Sigmoid colon (tissue), 6 donors: ENCODE measurements at regions not wholly inside any gene's neighbourhood (a gene's known extent, or its start where the extent isn't known, plus 50 kb on each side); places are given as distances from the start of the nearest gene placed in this dataset.

Source experiments
- DNase-seq: peaks from one replicate; pipeline ENCODE4 v3.0.0-alpha.2; 2019
- H3K27ac ChIP-seq, 4 donors: fragments of 200-600 bp; sonication (generic); one replicate each; pipeline ENCODE4 v1.5.1; 2016 to 2019; ENCODE audit warnings: mild to moderate bottlenecking in 1 of 4
- H3K27me3 ChIP-seq, 3 donors: fragments of 200-600 bp; sonication (generic); one replicate each; pipeline ENCODE4 v1.5.1; 2019; ENCODE audit warnings: mild to moderate bottlenecking in 1 of 3
- H3K36me3 ChIP-seq, 4 donors: fragments of 200-600 bp; sonication (generic); one replicate each; pipeline ENCODE4 v1.5.1; 2016 to 2019
- H3K4me1 ChIP-seq, 4 donors: fragments of 200-600 bp; sonication (generic); one replicate each; pipeline ENCODE4 v1.5.1; 2017 to 2019
- H3K4me3 ChIP-seq, 4 donors: fragments of 200-600 bp; sonication (generic); one replicate each; pipeline ENCODE4 v1.5.1; 2017 to 2019; ENCODE audit warnings: mild to moderate bottlenecking in 2 of 4, moderate library complexity in 1 of 4
- H3K9me3 ChIP-seq, 4 donors: fragments of 200-600 bp in 3 of 4; sonication (generic) in 3 of 4; one replicate each; pipeline versions ENCODE4 v1.5.1 to v1.6.1; 2013 to 2019
- CTCF ChIP-seq, 4 experiments: fragments of 450-650 bp in 3 of 4; fragments of 200-600 bp in 1 of 4; IDR thresholded peaks; one replicate each; pipeline ENCODE4 v1.5.1; 2016 to 2019; ENCODE audit warnings: antibody characterized with exemption in 4 of 4, mild to moderate bottlenecking in 3 of 4, moderate library complexity in 2 of 4
- EP300 ChIP-seq, 4 donors: sonication (generic); formaldehyde crosslinking; IDR thresholded peaks; one replicate each; pipeline ENCODE4 v1.6.1; 2017; ENCODE audit warnings: antibody characterized with exemption in 4 of 4
- POLR2A ChIP-seq, 2 donors: fragments of 450-650 bp; IDR thresholded peaks; one replicate each; pipeline ENCODE4 v1.6.1; 2016; ENCODE audit warnings: antibody characterized with exemption in 2 of 2, mild to moderate bottlenecking in 2 of 2, moderate library complexity in 2 of 2
- POLR2AphosphoS5 ChIP-seq, 4 donors: sonication (generic); formaldehyde crosslinking; IDR thresholded peaks; one replicate each; pipeline ENCODE4 v1.6.1; 2017; ENCODE audit warnings: antibody characterized with exemption in 4 of 4
- WGBS, 2 donors: extraction: QIAGEN DNeasy Blood & Tissue Kit; methylation state at CpG; one replicate each; pipeline ENCODE4 v1.1.7; 2013; 5-methylcytosine and 5-hydroxymethylcytosine counted together
- intact Hi-C: fragments of 100-400 bp; cut with DNase I; formaldehyde crosslinking; loops from one replicate; pipeline ENCODE4 v1.15.1; 2023
- donor health status: healthy with polysubstance abuse.
- donor health status: healthy.

GRCh38 chr7:26434974-26435373 is 143.3 kb downstream of the SNX10 start:
- no peak for TF ChIP-seq POLR2AphosphoS5 (IDR thresholded peaks at IDR 0.05)
- TF ChIP-seq CTCF (IDR thresholded peaks at IDR 0.05), result no peak
- no peak for TF ChIP-seq POLR2A (IDR thresholded peaks at IDR 0.05)
- TF ChIP-seq EP300 (IDR thresholded peaks at IDR 0.05), result no peak
- intact Hi-C loops, result no loop called here
- H3K4me1 ChIP-seq, result no peaks in the 10 kb centered on the region
- no peak for DNase-seq
- no peaks in the 10 kb centered on the region for H3K36me3 ChIP-seq
- no peaks in the 10 kb centered on the region for H3K27me3 ChIP-seq
- 86% methylated on average over 3 of the region's 3 CpGs for WGBS, 2 donors
- no peaks in the 10 kb centered on the region for H3K9me3 ChIP-seq
- H3K27ac ChIP-seq, result no peak overlapping the region
- no peak overlapping the region for H3K4me3 ChIP-seq

- WGBS, 2 donors, result 77 to 83% methylated on average over 4 of the region's 4 CpGs
- Histone ChIP-seq H3K4me3 (no peak overlapping the region), H3K27ac (no peak overlapping the region), H3K4me1 (no peaks in the 10 kb centered on the region), H3K36me3 (no peaks in the 10 kb centered on the region), H3K9me3 (no peaks in the 10 kb centered on the region), H3K27me3 (no peaks in the 10 kb centered on the region)
- TF ChIP-seq POLR2AphosphoS5 (IDR thresholded peaks at IDR 0.05) (no peak), EP300 (IDR thresholded peaks at IDR 0.05) (no peak), POLR2A (IDR thresholded peaks at IDR 0.05) (no peak), CTCF (IDR thresholded peaks at IDR 0.05) (no peak)
- intact Hi-C loops, result no loop called here
- no peak for DNase-seq
Measured at GRCh38 chr7:26437003-26437532, 145.4 kb downstream of the SNX10 start.

GRCh38 chr7:26438078-26438477 is 146.4 kb downstream of the SNX10 start:
- no peak for DNase-seq
- 86 to 93% methylated on average over 1 of the region's 1 CpG for WGBS, 2 donors
- Histone ChIP-seq H3K4me3 (no peak overlapping the region), H3K36me3 (no peaks in the 10 kb centered on the region), H3K9me3 (no peaks in the 10 kb centered on the region), H3K27ac (no peak overlapping the region), H3K27me3 (no peaks in the 10 kb centered on the region), H3K4me1 (no peaks in the 10 kb centered on the region)
- TF ChIP-seq POLR2AphosphoS5 (IDR thresholded peaks at IDR 0.05) (no peak), EP300 (IDR thresholded peaks at IDR 0.05) (no peak), POLR2A (IDR thresholded peaks at IDR 0.05) (no peak), CTCF (IDR thresholded peaks at IDR 0.05) (no peak)
- intact Hi-C loops, result no loop called here

GRCh38 chr7:26439521-26440232 is 148.0 kb downstream of the SNX10 start:
- intact Hi-C loops, result no loop called here
- WGBS, 2 donors, result 93% methylated on average over 7 of the region's 7 CpGs
- TF ChIP-seq CTCF (IDR thresholded peaks at IDR 0.05), result no peak
- TF ChIP-seq POLR2AphosphoS5 (IDR thresholded peaks at IDR 0.05), result no peak
- no peak for TF ChIP-seq EP300 (IDR thresholded peaks at IDR 0.05)
- no peak for TF ChIP-seq POLR2A (IDR thresholded peaks at IDR 0.05)
- Histone ChIP-seq H3K4me3 (no peak overlapping the region), H3K27me3 (no peaks in the 10 kb centered on the region), H3K36me3 (no peaks in the 10 kb centered on the region), H3K9me3 (no peaks in the 10 kb centered on the region), H3K27ac (no peak overlapping the region), H3K4me1 (no peaks in the 10 kb centered on the region)
- no peak for DNase-seq
